COR-L47 (cell line): ENCODE measurements at regions not wholly inside any gene's neighbourhood (a gene's known extent, or its start where the extent isn't known, plus 50 kb on each side); places are given as distances from the start of the nearest gene placed in this dataset.

Experiments
- DNase-seq: peaks from one replicate; lab custom pipeline; 2025; lab: John Stamatoyannopoulos, UW

GRCh38 chr5:71948206-71948605, 159.1 kb upstream of the MAP1B start:
- DNase-seq: no peak

GRCh38 chr5:71949772-71950171, 157.5 kb upstream of the MAP1B start:
- no peak for DNase-seq

- no peak for DNase-seq
Observed at GRCh38 chr5:71953866-71954265, 153.4 kb upstream of the MAP1B start.

GRCh38 chr5:71954329-71954728, 152.9 kb upstream of the MAP1B start:
- no peak for DNase-seq

GRCh38 chr5:71955723-71956122, 151.6 kb upstream of the MAP1B start:
- no peak for DNase-seq

- DNase-seq: peak; percentile 28
Observed at GRCh38 chr5:71957292-71957898, 149.9 kb upstream of the MAP1B start.

- no peak for DNase-seq
Observed at GRCh38 chr5:71960195-71960594, 147.1 kb upstream of the MAP1B start.

- DNase-seq: no peak
Observed at GRCh38 chr5:71961786-71962185, 145.5 kb upstream of the MAP1B start.

- DNase-seq: no peak
Observed at GRCh38 chr5:71969460-71969859, 137.8 kb upstream of the MAP1B start.

GRCh38 chr5:71971862-71972261, 135.4 kb upstream of the MAP1B start:
- DNase-seq: no peak

- no peak for DNase-seq
Observed at GRCh38 chr5:71972777-71973473, 134.3 kb upstream of the MAP1B start.

- no peak for DNase-seq
Observed at GRCh38 chr5:71973563-71973962, 133.7 kb upstream of the MAP1B start.

- no peak for DNase-seq
Observed at GRCh38 chr5:71974165-71974564, 133.1 kb upstream of the MAP1B start.

- DNase-seq: no peak
Observed at GRCh38 chr5:71974622-71975021, 132.7 kb upstream of the MAP1B start.

GRCh38 chr5:71976449-71976848, 130.8 kb upstream of the MAP1B start:
- DNase-seq: no peak

- no peak for DNase-seq
Observed at GRCh38 chr5:71977311-71977710, 130.0 kb upstream of the MAP1B start.

GRCh38 chr5:71978216-71978615, 129.1 kb upstream of the MAP1B start:
- no peak for DNase-seq

- no peak for DNase-seq
Observed at GRCh38 chr5:71982717-71983395, 124.4 kb upstream of the MAP1B start.

GRCh38 chr5:71986101-71986500, 121.2 kb upstream of the MAP1B start:
- no peak for DNase-seq

- DNase-seq: no peak
Observed at GRCh38 chr5:71988808-71989207, 118.5 kb upstream of the MAP1B start.

GRCh38 chr5:71993600-71993999, 113.7 kb upstream of the MAP1B start:
- DNase-seq: no peak

- DNase-seq: no peak
Observed at GRCh38 chr5:71996789-71997188, 110.5 kb upstream of the MAP1B start.

GRCh38 chr5:71998746-71999145, 108.5 kb upstream of the MAP1B start:
- no peak for DNase-seq
